ENCODE measurements at regions not wholly inside any gene's neighbourhood (a gene's known extent, or its start where the extent isn't known, plus 50 kb on each side); places are given as distances from the start of the nearest gene placed in this dataset.

DNA sequence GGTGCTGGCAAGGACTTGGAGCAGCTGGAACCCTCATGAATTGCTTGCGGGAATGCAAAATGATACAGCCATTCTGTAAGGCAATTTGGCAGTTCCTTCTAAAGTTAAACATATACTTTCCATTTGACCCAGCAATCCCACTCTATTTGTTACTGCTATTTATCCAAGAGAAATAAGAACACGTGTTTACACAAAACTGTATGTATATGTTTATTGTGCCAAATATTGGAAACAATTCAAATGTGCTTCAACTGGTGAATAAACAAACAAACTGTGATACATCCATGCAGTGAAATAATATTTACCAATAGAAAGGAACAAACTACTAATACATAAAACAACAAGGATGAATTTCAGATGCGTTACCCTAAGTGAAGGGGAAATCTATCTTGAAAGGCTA, 60.0 kb upstream of the NTRK3 start:
- DNase-seq (ENCODE audit: low read depth in 2 of 2): no peak

DNA sequence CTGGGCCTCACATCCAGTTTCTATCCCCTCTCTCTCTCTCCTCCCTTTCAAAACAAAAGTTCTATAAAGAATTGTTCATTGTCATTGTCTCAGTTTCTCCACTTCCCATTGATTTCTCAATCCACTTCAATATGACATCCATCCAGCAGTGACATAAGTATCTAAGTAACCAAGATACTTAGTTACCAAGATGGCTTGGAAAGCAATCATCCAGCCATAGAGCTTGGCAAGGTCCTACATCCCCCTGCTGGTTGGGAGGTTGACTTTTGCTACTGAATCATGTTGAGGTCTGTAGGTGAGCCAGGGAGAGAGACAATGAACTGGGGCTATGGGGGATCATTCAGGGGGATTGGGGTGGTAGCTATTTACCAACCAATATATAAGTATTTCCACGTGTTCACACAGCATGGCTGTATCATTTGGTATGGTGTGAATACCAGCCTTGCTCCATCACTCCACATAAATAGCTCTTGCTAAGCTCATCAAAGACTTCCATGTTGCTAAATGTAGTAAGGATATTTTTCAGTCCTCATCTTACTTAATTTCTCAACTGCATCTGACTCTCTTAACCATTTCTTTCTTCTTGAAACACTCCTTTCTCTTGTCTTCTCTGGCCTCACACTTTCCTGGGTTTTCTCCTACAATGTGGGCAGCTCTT, 58.8 kb upstream of the NTRK3 start:
- no peak for DNase-seq (ENCODE audit: low read depth in 2 of 2)

DNA sequence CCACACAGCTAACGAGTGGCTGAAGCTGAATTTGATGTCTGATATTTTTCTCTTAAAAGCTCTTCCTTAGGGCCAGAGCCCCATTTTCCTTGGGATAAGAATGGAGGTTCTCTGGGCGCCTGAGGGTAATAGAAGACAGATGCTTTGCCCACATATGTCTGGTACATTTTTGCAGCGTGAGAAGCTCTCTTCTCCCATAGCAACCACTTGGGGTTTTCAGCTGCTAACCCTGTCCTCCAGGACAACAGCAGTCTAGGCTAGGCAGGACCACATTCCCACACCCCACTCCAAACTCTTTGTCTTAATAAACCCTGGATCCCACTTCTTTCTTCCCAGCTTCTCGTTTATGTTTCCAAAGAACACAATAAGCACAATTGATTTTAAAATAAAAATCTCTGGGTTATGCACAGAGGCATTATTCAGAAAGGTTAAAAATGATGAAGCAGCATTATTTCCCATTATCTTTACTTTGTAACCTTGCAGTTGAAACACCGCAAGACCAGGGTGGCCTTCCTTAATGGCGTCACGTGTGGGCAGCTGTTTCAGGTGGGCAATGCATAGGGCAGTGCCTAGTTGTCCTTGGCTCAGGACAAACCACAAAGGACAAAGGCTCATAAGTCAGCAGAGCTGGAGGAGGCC, 56.5 kb upstream of the NTRK3 start:
- no peak for DNase-seq (ENCODE audit: low read depth in 2 of 2)

DNA sequence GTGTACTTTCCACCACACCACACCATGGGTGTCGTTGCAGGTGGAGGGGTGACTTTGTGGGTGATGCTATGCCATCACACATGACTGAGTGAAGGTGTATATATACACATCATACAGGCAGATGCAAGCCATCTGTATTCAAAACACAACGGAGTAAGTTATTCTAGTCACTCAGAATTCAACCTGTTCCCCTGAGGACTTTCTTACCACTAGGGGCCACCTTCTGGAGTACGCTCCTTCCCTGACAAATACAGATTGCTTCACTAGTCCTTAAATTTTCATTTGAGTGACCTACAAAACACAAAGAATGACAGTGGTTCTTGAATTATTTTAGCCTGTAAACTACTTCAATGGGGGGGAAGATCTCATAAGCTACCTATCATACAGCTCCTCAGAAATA, 52.8 kb upstream of the NTRK3 start:
- DNase-seq (ENCODE audit: low read depth in 2 of 2): no peak

DNA sequence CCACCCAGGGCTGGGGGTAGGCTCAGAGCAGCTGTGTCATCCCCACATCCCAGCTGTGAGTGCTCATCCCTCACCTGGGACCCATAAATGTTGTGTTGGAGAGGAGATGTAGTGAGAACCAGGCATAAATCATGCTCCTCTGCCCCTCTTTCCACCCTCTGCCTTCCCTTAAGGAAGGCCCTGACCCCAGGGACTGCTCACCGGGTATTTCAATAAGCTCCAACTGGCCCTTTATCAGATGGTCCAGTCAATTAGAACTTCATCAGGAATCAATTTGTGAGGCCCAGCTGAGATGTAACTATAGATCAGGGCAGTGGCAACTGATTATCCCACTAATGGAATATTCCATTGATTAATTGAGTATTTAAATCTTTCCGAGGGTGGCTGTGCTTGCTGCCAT, 50.8 kb upstream of the NTRK3 start:
- no peak for DNase-seq (ENCODE audit: low read depth in 2 of 2)
